ENCODE measurements at regions not wholly inside any gene's neighbourhood (a gene's known extent, or its start where the extent isn't known, plus 50 kb on each side); places are given as distances from the start of the nearest gene placed in this dataset.

DNA sequence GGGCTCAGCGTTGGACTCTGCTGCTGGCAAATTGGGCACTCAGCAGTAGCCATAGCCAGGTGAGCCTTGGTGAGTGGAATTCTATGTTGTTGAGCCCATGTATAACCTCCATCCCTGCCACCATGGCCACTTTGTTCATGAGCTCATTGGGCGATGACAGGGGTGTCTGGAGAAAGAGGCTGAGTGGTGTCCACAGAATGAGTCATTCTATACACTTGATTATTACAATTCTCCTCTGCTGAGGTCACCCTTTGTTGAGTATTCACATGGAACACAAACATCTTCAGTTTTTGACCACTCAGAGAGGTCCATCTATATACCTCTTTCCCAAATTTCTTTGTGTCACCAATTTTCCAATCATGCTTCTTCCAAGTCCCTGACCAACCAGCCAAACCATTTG is 1341.7 kb downstream of the PCDH7 start:
- H3K27me3 ChIP-seq (ENCODE audit: control insufficient read depth, insufficient read depth, low read length): no peaks in the 10 kb centered on the region
- no peaks in the 10 kb centered on the region for H3K36me3 ChIP-seq (ENCODE audit: control insufficient read depth, insufficient read depth, low read length)
- DNase-seq (ENCODE audit: low read depth in 2 of 2): no peak
- H3K79me2 ChIP-seq (ENCODE audit: control insufficient read depth, insufficient read depth, low read length): no peaks in the 10 kb centered on the region
- H3K9ac ChIP-seq (ENCODE audit: insufficient read depth, low read length): no peak overlapping the region
- no peaks in the 10 kb centered on the region for H3K4me1 ChIP-seq (ENCODE audit: control insufficient read depth, extremely low read depth, insufficient read depth, low read length)
- no peak overlapping the region for H2AFZ ChIP-seq (ENCODE audit: low read length)
- H3K27ac ChIP-seq (ENCODE audit: insufficient read depth, low read length): no peak overlapping the region
- H4K20me1 ChIP-seq (ENCODE audit: control insufficient read depth, extremely low read depth, insufficient read depth, low read length): no peaks in the 10 kb centered on the region
- H3K4me3 ChIP-seq (replicated peaks in 1 of 4; ENCODE audit: control extremely low read depth in 1 of 4, insufficient read depth in 1 of 4, low read depth in 3 of 4, low read length in 4 of 4): no peak overlapping the region
- no peaks in the 10 kb centered on the region for H3K9me3 ChIP-seq (ENCODE audit: control insufficient read depth, insufficient read depth, low read depth, low read length)
- TF ChIP-seq CTCF (conservative IDR thresholded peaks at IDR 0.05 in 1 of 2, IDR thresholded peaks at IDR 0.05 in 1 of 2; ENCODE audit: low read depth in 1 of 2, low read length in 2 of 2) (no peak), EZH2 (IDR thresholded peaks at IDR 0.05; ENCODE audit: low read length, missing control alignments) (no peak)
- H3K4me2 ChIP-seq (ENCODE audit: extremely low read depth, insufficient read depth, low read length): no peak overlapping the region

DNA sequence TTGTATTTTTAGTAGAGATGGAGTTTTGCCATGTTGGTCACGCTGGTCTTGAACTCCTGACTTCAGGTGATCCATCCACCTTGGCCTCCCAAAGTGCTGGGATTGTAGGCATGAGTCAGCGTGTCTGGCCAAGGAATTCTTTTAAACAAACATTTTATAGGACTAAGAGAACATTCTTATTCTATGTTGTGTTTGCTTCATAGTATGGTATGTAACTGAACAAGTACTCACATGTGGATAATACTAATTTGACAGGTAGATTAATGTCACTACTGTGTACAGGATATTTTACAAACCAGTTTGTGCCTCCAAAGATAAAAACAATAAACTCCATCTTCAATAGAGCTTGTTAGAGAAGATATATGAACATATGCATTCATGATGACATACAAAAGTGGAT is 1353.4 kb downstream of the PCDH7 start:
- Histone ChIP-seq H3K9ac (ENCODE audit: insufficient read depth, low read length) (no peak overlapping the region), H3K4me3 (replicated peaks in 1 of 4; ENCODE audit: control extremely low read depth in 1 of 4, insufficient read depth in 1 of 4, low read depth in 3 of 4, low read length in 4 of 4) (no peak overlapping the region), H3K27ac (ENCODE audit: insufficient read depth, low read length) (no peak overlapping the region), H3K4me1 (ENCODE audit: control insufficient read depth, extremely low read depth, insufficient read depth, low read length) (no peaks in the 10 kb centered on the region), H3K36me3 (ENCODE audit: control insufficient read depth, insufficient read depth, low read length) (no peaks in the 10 kb centered on the region), H3K79me2 (ENCODE audit: control insufficient read depth, insufficient read depth, low read length) (no peaks in the 10 kb centered on the region), H3K27me3 (ENCODE audit: control insufficient read depth, insufficient read depth, low read length) (no peaks in the 10 kb centered on the region), H3K9me3 (ENCODE audit: control insufficient read depth, insufficient read depth, low read depth, low read length) (no peaks in the 10 kb centered on the region), H2AFZ (ENCODE audit: low read length) (no peak overlapping the region), H4K20me1 (ENCODE audit: control insufficient read depth, extremely low read depth, insufficient read depth, low read length) (no peaks in the 10 kb centered on the region), H3K4me2 (ENCODE audit: extremely low read depth, insufficient read depth, low read length) (no peak overlapping the region)
- no peak for DNase-seq (ENCODE audit: low read depth in 2 of 2)
- TF ChIP-seq EZH2 (IDR thresholded peaks at IDR 0.05; ENCODE audit: low read length, missing control alignments) (no peak), CTCF (conservative IDR thresholded peaks at IDR 0.05 in 1 of 2, IDR thresholded peaks at IDR 0.05 in 1 of 2; ENCODE audit: low read depth in 1 of 2, low read length in 2 of 2) (no peak)

DNA sequence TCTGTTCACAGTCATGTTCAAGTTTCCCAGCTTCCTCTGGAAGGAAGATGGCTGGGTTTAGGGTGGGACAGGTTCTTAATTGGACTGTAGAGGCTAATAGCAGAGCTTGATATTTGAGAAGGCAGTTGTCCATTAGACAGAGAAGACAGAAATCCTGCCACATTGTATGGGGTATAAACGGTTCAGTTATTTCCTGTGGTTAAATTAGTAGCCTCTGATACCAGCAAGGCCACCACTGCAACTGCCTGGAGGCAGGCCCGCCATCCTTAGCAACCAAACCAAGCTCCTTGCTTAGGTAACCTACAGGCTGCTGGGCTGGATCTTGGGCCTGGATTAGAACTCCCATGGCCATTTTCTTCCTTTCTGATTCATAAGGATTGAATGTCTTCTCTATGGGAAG is 1367.0 kb downstream of the PCDH7 start:
- Histone ChIP-seq H3K36me3 (ENCODE audit: control insufficient read depth, insufficient read depth, low read length) (no peaks in the 10 kb centered on the region), H4K20me1 (ENCODE audit: control insufficient read depth, extremely low read depth, insufficient read depth, low read length) (no peaks in the 10 kb centered on the region), H3K4me2 (ENCODE audit: extremely low read depth, insufficient read depth, low read length) (no peak overlapping the region), H3K27ac (ENCODE audit: insufficient read depth, low read length) (no peak overlapping the region), H3K79me2 (ENCODE audit: control insufficient read depth, insufficient read depth, low read length) (no peaks in the 10 kb centered on the region), H2AFZ (ENCODE audit: low read length) (no peak overlapping the region), H3K4me1 (ENCODE audit: control insufficient read depth, extremely low read depth, insufficient read depth, low read length) (no peaks in the 10 kb centered on the region), H3K9ac (ENCODE audit: insufficient read depth, low read length) (no peak overlapping the region), H3K4me3 (replicated peaks in 1 of 4; ENCODE audit: control extremely low read depth in 1 of 4, insufficient read depth in 1 of 4, low read depth in 3 of 4, low read length in 4 of 4) (no peak overlapping the region), H3K27me3 (ENCODE audit: control insufficient read depth, insufficient read depth, low read length) (no peaks in the 10 kb centered on the region), H3K9me3 (ENCODE audit: control insufficient read depth, insufficient read depth, low read depth, low read length) (no peaks in the 10 kb centered on the region)
- TF ChIP-seq CTCF (conservative IDR thresholded peaks at IDR 0.05 in 1 of 2, IDR thresholded peaks at IDR 0.05 in 1 of 2; ENCODE audit: low read depth in 1 of 2, low read length in 2 of 2) (no peak), EZH2 (IDR thresholded peaks at IDR 0.05; ENCODE audit: low read length, missing control alignments) (no peak)
- no peak for DNase-seq (ENCODE audit: low read depth in 2 of 2)

Data from fibroblast of lung (primary cell).